Skin of body (tissue), 1 donor: ENCODE measurements at regions not wholly inside any gene's neighbourhood (a gene's known extent, or its start where the extent isn't known, plus 50 kb on each side); places are given as distances from the start of the nearest gene placed in this dataset.

Experiments
- DNase-seq: peaks from one replicate; lab custom pipeline; 2025; lab: John Stamatoyannopoulos, UW

DNA sequence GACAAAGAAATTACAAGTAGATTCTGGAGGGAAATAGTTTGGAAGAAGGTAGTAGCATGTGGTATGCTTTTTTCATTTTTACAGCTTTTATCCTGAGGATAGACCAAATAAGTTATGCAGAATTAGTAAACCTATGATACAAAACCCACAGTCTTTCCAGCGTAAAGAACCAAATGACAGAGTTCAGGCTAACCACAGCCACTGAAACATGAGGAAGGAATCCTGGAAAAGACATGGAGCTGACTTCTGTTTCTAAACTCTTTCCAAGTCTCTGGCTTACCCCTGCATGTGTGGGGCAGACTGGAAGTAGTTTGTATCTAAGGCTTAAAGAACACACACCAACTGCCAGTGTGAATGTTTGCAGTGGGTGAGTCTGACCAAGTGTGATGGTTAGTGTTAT, 258.4 kb upstream of the TENM4 start:
- peak; percentile 7 for DNase-seq

- DNase-seq = no peak
Observed at GRCh38 chr11:79697905-79698304, 257.1 kb upstream of the TENM4 start.

GRCh38 chr11:79694368-79694767, 253.5 kb upstream of the TENM4 start:
- DNase-seq = no peak

- no peak for DNase-seq
Observed at GRCh38 chr11:79691445-79691844, 250.6 kb upstream of the TENM4 start.

GRCh38 chr11:79686703-79687419, 246.0 kb upstream of the TENM4 start:
- DNase-seq = no peak

- no peak for DNase-seq
Observed at GRCh38 chr11:79683930-79684329, 243.1 kb upstream of the TENM4 start.

- DNase-seq = no peak
Observed at GRCh38 chr11:79678780-79679452, 238.1 kb upstream of the TENM4 start.

DNA sequence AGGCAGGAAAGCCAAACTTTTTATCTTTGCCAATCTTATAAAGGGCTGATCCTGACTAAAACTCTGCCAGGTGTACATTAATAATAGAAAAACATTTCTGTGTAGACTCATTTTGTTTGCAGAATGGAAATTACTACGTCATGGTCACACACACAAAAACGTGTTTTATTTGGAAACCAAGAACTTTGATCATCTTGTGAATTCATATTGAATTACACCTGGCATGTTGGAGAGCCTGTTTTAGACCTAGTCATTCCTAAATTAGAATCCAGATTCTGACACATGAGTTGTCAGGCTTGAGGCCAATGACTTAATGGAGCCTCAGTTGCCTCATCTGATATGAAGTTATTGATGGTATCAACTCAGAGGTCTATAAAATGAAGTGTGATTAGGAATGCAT, 235.6 kb upstream of the TENM4 start:
- no peak for DNase-seq

DNA sequence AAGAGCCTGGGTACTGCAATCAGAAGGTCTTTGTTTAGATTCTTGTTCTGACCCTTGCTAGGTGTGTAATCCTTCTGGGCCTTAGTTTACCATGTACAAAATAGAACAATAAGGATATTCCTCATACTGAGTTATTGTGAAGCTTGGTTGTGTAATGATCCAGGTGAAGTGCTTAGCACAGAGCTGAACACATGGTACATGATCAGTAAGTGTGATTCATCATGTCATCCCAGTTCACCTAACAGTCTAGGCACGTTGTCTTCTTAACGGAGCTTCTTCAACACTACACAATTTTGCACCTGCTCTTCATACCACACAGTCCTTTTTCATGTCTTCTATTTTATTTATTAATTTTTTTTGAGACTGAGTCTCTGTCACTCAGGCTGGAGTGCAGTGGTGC, 234.3 kb upstream of the TENM4 start:
- no peak for DNase-seq

- no peak for DNase-seq
Observed at GRCh38 chr11:79672786-79673185, 232.0 kb upstream of the TENM4 start.

DNA sequence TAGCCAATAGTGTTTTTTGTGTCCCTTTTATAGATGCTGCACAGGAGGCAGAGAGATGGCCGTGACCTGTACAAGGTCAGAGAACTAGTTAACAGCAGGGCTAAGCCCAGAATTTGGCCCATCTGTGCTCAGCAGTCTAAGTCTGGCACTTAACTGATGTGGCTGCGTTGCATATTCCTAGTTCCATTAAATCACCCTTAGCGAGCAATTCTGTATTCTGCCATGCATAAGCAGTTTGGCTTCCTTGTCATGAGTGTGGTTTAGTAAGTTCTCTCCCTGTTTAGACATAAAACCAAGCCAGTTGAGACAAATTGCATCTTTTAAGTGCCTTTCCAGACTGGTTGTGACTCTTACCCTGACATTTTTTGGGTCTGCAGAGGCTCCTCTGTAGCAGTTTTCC, 230.6 kb upstream of the TENM4 start:
- DNase-seq = no peak

DNA sequence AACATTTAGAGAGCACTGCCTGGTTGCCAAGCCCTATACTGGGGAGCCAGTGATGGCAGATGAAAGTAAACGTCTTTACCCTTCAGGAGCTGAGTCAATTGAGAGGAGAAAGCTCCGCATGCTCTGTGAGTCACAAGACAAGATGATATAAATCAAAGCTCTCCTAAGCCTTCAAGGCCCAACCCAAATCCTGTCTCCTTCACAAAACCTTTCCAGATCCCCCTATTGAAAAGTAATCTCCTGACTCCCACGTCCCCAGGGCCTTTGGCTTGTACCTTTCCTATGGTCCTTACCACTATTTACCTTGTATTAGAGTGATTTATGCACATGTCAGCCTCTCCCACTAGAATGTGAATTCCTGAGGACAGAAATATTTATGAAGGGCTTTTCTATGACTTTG, 230.1 kb upstream of the TENM4 start:
- DNase-seq = no peak

DNA sequence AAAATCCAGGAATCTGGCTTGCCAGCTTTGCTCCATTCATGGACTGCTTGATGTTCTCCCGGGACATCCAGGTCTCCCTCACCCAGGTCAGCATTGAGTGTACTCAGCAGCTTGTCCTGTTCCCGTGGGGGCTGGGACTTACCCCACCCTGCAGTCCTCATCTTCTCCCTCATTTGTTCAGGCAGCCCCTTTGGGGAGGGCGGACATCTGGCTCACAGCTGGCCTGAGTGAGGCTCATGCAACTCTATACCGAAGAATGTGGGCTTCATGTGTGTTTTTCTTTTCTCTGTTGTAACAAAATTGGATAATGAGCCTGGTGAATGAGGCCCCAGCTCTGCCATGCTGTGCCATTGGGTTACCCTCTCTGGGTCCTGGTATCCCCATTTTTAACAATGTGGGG, 227.7 kb upstream of the TENM4 start:
- DNase-seq = peak; percentile 68

GRCh38 chr11:79667380-79667779, 226.6 kb upstream of the TENM4 start:
- DNase-seq = peak; percentile 7

DNA sequence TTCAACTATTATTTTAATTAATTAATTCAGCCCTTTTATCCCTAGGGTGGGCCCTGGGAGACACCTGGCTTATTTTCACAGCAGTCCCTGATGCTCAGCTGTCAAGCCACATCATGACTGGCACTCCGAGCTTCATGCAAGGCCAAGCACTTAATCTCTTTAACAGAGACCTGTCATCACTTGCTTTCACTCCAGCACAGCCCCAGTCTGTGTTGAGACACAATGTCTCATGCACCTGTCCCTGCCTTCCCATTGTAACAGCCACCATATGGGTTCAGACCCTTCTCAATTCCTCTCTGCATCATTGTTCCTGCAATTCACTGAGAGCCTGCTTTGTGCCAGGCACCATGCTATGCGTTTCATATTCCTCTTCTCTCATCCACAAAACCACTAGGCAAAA, 222.2 kb upstream of the TENM4 start:
- no peak for DNase-seq

DNA sequence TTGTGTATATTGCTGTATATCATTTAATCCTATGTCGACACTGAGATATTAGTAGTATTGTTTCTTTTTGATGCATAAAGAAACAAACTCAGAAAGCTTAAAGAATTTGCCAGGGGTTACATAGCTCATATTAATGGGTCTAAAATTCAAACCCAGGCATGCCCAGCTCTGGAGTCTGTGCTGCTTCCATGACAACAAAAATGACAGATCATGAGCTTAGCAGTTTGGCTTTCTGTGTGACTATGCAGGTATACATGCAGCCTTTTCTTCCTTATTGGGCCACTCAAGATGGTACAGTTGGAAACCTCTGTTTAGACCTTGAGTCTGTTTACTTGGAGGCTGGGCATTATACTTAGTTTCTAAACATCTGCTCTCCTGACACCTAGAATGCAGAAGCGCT, 220.5 kb upstream of the TENM4 start:
- DNase-seq = no peak

GRCh38 chr11:79648766-79649520, 208.1 kb upstream of the TENM4 start:
- no peak for DNase-seq

- DNase-seq = no peak
Observed at GRCh38 chr11:79637219-79637618, 196.4 kb upstream of the TENM4 start.

GRCh38 chr11:79634905-79635304, 194.1 kb upstream of the TENM4 start:
- DNase-seq = no peak

DNA sequence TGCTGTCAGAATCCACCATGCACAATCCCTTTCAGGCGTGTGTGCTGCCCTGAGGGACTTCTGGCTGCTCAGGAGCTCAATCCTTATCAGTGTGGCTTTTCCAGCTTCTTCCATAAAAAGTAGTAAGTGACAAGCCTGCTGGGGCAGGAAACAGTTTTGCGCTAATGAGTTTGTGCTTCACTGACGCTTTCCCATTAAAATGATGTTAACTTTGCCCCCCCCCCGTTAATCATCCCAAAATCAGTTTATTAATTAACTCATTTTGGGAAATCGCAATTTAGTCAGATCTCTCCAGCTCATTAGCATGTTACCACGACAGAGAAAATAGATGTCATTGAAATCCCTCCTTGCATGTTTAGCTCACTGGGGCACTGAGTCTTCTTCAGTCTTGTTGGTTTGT, 186.5 kb upstream of the TENM4 start:
- DNase-seq = no peak

DNA sequence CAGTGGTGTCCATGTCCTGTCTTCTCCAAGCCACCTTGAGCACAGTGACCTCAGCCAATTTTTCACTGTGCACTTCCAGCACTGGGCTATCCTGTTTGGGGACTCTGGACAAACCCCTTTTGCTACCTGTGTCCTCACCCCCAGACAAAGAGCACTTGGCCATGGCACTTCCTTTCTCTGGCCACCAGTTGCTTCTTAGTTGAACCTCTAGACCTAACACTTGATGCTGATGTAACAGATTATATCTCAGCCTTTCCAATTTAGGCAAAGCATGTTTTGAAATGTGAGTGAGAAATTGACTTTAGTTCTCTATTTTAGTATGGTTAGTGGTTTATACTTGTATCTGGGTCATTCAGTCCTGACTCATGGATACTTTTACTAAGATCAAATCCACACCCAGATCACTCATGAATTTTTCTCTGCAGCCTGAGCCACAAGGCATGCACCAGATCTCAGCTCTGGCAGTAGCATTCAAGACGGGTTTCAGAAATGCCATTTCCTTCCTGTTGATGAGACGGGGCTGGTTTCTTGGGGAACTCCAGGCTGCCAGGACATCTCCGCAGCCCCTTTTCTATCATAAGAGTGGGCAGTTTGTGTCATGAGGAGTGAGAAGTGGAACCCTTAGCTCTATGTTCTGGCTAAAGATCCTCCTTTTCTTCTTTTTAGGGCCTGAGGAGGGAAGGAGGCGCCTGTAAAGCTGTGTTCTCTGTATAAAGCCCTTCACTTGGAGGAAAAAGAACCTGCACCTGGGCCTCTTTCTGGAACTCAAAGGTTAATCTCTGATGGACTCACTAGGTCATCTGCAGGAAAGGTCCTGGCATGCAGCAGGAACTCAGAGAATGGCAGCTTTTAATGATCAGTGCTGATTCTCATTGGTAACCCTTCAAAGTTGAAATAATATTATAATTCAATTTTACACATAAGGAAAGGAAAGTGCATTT, 185.6 kb upstream of the TENM4 start:
- DNase-seq = no peak

DNA sequence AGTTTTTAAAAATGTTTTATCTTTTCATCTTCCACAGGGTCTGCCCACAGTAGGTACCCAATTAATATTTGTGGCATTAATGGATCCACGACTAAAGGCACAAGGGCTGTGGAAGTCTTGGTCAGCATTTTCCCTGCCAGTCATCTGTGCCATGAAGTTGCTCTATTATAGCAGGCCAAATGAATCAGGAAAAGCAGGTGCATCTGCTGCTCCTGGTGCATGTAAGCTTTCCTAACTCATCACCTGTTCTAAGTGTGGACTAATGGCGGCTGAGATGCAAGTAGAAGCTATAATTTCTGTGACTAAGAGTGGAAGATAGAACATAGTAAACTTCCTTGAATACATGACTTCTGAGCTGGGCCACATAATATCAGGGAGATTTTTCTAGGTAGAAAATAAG, 182.5 kb upstream of the TENM4 start:
- no peak for DNase-seq
